HepG2 (cell line): ENCODE measurements at regions not wholly inside any gene's neighbourhood (a gene's known extent, or its start where the extent isn't known, plus 50 kb on each side); places are given as distances from the start of the nearest gene placed in this dataset.
A peak's percentile ranks its signal among the peaks of the same experiment; 100 is the strongest.

Experiments
- ATAC-seq: fragments of 200-7000 bp; cut with Tn5 transposase; 3 replicates; pipeline ENCODE4 v1.9.1; 2020; ENCODE audit warnings: mild to moderate bottlenecking, moderate library complexity
- BruUV-seq: library from RNA; stranded (reverse); fragments of 400-500 nt; replicated peaks from 2 replicates; lab custom pipeline; 2021; lab: Mats Ljungman, UMichigan
- CTCF ChIA-PET: fragments of 300-600 bp; formaldehyde crosslinking; extraction: SDS; loops from one replicate; lab custom pipeline; 2021; ENCODE audit warnings: low total read pairs, inconsistent platforms, low intra/inter-chr PET ratio; lab: Yijun Ruan, JAX
- POLR2A ChIA-PET: fragments of 350-600 bp; sonication (Branson Sonifier 250); formaldehyde crosslinking; loops from one replicate; lab custom pipeline; 2020; ENCODE audit warnings: antibody characterized with exemption, inconsistent platforms; lab: Yijun Ruan, JAX
- DNase-seq: peaks from one replicate; pipeline ENCODE4 v3.0.0-alpha.2; 2015; ENCODE audit warnings: low spot score
- FAIRE-seq: peaks from 3 replicates; lab custom pipeline; 2011; peaks lifted over from hg19 to GRCh38; lab: Jason Lieb, UNC
- H2AFZ ChIP-seq: one replicate; pipeline ENCODE4 v1.6.1; 2011; ENCODE audit warnings: low read length, inconsistent platforms
- H3K27ac ChIP-seq: fragments of 300-600 bp; 3 replicates; pipeline ENCODE4 v1.8.0; 2011; ENCODE audit warnings: mixed run types, mild to moderate bottlenecking, mixed read lengths, low read length, inconsistent platforms; ENCODE audit not compliant: insufficient read depth; ENCODE audit errors: extremely low read length
- H3K27me3 ChIP-seq, 2 experiments: fragments of 200-600 bp in 1 of 2; 2 replicates in 1 of 2; 3 replicates in 1 of 2; pipeline versions ENCODE4 v1.6.0 to v1.8.0; 2011; ENCODE audit warnings: low read length in 2 of 2, mild to moderate bottlenecking in 2 of 2, moderate library complexity in 2 of 2, inconsistent platforms in 1 of 2; ENCODE audit not compliant: insufficient read depth in 2 of 2, control insufficient read depth in 1 of 2
- H3K36me3 ChIP-seq, 2 experiments: fragments of 200-600 bp in 1 of 2; replicated peaks in 1 of 2; 2 replicates in 1 of 2; 3 replicates in 1 of 2; pipeline versions ENCODE4 v1.5.1 to v1.8.0; 2011; ENCODE audit warnings: low read length in 2 of 2, inconsistent platforms in 1 of 2; ENCODE audit not compliant: insufficient read depth in 2 of 2, control insufficient read depth in 1 of 2
- H3K4me1 ChIP-seq: 2 replicates; pipeline ENCODE4 v1.5.1; 2012; ENCODE audit warnings: low read length, inconsistent platforms; ENCODE audit not compliant: insufficient read depth
- H3K4me2 ChIP-seq: 2 replicates; pipeline ENCODE4 v1.6.0; 2011; ENCODE audit warnings: low read depth, low read length, inconsistent platforms
- H3K4me3 ChIP-seq, 3 experiments: fragments of 200-600 bp in 1 of 3; sonication (generic), shearing (Covaris generic) in 1 of 3; replicated peaks in 1 of 3; 2 replicates each; pipeline ENCODE4 v1.5.1; 2011 to 2016; ENCODE audit warnings: low read length in 3 of 3, inconsistent platforms in 2 of 3, low read depth in 2 of 3, mild to moderate bottlenecking in 2 of 3, control low read depth in 1 of 3, mixed read lengths in 1 of 3; ENCODE audit not compliant: insufficient read depth in 1 of 3
- H3K79me2 ChIP-seq: one replicate; pipeline ENCODE4 v1.6.1; 2011; ENCODE audit warnings: low read length, inconsistent platforms; ENCODE audit not compliant: insufficient read depth
- H3K9ac ChIP-seq: 2 replicates; pipeline ENCODE4 v1.6.0; 2011; ENCODE audit warnings: mild to moderate bottlenecking, low read depth, low read length, inconsistent platforms; ENCODE audit not compliant: insufficient read depth
- H3K9me3 ChIP-seq: 2 replicates; pipeline ENCODE4 v1.5.1; 2012; ENCODE audit warnings: mild to moderate bottlenecking, low read length
- H4K20me1 ChIP-seq: 2 replicates; pipeline ENCODE4 v1.6.0; 2011; ENCODE audit warnings: inconsistent platforms, mild to moderate bottlenecking, low read length, moderate library complexity; ENCODE audit not compliant: insufficient read depth
- DDIT3 ChIP-seq: sonication (generic); formaldehyde crosslinking; IDR thresholded peaks from 2 replicates; pipeline ENCODE4 v1.4.0; 2020; ENCODE audit warnings: mild to moderate bottlenecking, missing genetic modification reagents
- HNF1A ChIP-seq, 2 experiments: sonication (generic) in 1 of 2; formaldehyde crosslinking in 1 of 2; IDR thresholded peaks; 2 replicates each; pipeline versions ENCODE4 v1.4.0 to v1.6.1; 2016 to 2020; ENCODE audit warnings: borderline replicate concordance in 1 of 2, low read depth in 1 of 2, mild to moderate bottlenecking in 1 of 2, missing genetic modification reagents in 1 of 2
- HNF4A ChIP-seq: sonication (generic); formaldehyde crosslinking; IDR thresholded peaks from 2 replicates; pipeline ENCODE4 v1.4.0; 2020; ENCODE audit warnings: missing genetic modification reagents
- HOXA3 ChIP-seq: sonication (generic); formaldehyde crosslinking; IDR thresholded peaks from 2 replicates; pipeline ENCODE4 v1.5.0; 2020; ENCODE audit warnings: missing genetic modification reagents
- HOXA7 ChIP-seq: sonication (generic); formaldehyde crosslinking; IDR thresholded peaks from 2 replicates; pipeline ENCODE4 v1.8.1; 2022; ENCODE audit warnings: mild to moderate bottlenecking, missing genetic modification reagents, moderate library complexity
- KDM4B ChIP-seq: sonication (generic); formaldehyde crosslinking; IDR thresholded peaks from 2 replicates; pipeline ENCODE4 v1.4.0; 2020; ENCODE audit warnings: missing genetic modification reagents
- MAF1 ChIP-seq: sonication (generic); formaldehyde crosslinking; IDR thresholded peaks from 2 replicates; pipeline ENCODE4 v1.5.0; 2020; ENCODE audit warnings: missing genetic modification reagents, borderline replicate concordance
- MAFK ChIP-seq, 2 experiments: IDR thresholded peaks in 1 of 2; conservative IDR thresholded peaks in 1 of 2; 2 replicates each; pipeline ENCODE4 v1.6.1; 2011; ENCODE audit warnings: improper control_type of control experiment in 2 of 2, low read length in 2 of 2
- RXRB ChIP-seq: IDR thresholded peaks from 2 replicates; pipeline ENCODE4 v1.6.1; 2016; ENCODE audit warnings: borderline replicate concordance, missing genetic modification reagents, missing compliant biosample characterization
- SETDB1 ChIP-seq: sonication (generic); formaldehyde crosslinking; IDR thresholded peaks from 2 replicates; pipeline ENCODE4 v1.5.1; 2020; ENCODE audit warnings: missing genetic modification reagents, mild to moderate bottlenecking, borderline replicate concordance
- SP4 ChIP-seq: sonication (generic); formaldehyde crosslinking; IDR thresholded peaks from 2 replicates; pipeline ENCODE4 v1.8.1; 2023; ENCODE audit warnings: mild to moderate bottlenecking, missing genetic modification reagents
- SRF ChIP-seq: IDR thresholded peaks from 2 replicates; pipeline ENCODE4 v1.6.1; 2011; ENCODE audit warnings: mild to moderate bottlenecking, low read depth, low read length, moderate library complexity
- THAP7 ChIP-seq: sonication (generic); formaldehyde crosslinking; IDR thresholded peaks from 2 replicates; pipeline ENCODE4 v1.8.1; 2023; ENCODE audit warnings: mild to moderate bottlenecking, missing genetic modification reagents
- ZFP36L2 ChIP-seq: sonication (generic); formaldehyde crosslinking; IDR thresholded peaks from 2 replicates; pipeline ENCODE4 v1.4.0; 2020; ENCODE audit warnings: missing genetic modification reagents
- ZNF205 ChIP-seq: IDR thresholded peaks from 2 replicates; pipeline ENCODE4 v1.6.1; 2018; ENCODE audit warnings: missing biosample characterization, missing genetic modification reagents
- ZNF281 ChIP-seq: sonication (generic); formaldehyde crosslinking; IDR thresholded peaks from 2 replicates; pipeline ENCODE4 v1.4.0; 2020; ENCODE audit warnings: missing genetic modification reagents, borderline replicate concordance
- ZNF792 ChIP-seq: IDR thresholded peaks from 2 replicates; pipeline ENCODE4 v1.6.1; 2016
- WGBS: methylation state at CpG from one replicate; pipeline ENCODE4 v1.1.6; 2017; ENCODE audit warnings: low lambda C conversion rate; 5-methylcytosine and 5-hydroxymethylcytosine counted together
- in situ Hi-C: cut with HindIII; loops from 2 replicates; pipeline ENCODE4 v1.10.0; 2017; ENCODE audit warnings: low pct_unique_long_range_greater_than_20kb; ENCODE audit not compliant: extremely low pct_ligation_motif_present
- intact Hi-C: fragments of 100-400 bp; cut with micrococcal nuclease; formaldehyde crosslinking; loops from one replicate; pipeline ENCODE4 v1.10.0; 2022; ENCODE audit not compliant: unreplicated experiment

DNA sequence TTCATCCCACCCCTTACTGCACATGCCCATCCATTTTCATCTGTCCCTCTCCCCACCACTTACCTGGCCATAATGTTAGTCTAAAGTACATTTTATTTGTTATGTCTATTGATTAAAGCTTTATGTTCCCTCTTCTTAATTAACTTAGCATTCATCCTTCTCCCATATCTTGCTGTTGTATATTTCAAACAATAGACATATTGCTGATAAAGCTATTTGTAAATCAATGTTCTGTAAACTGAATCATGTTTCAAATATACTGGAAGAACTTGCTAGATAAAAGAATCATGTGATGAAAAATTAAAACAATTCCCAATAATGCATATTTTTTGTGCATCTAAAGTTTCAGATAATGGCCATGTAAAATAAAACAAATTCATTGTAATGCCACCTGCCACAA lies 249.2 kb downstream of the IGSF11 start (continued):
- TF ChIP-seq ZNF281 (CRISPR knock-in tag) (no peak), MAFK (conservative IDR thresholded peaks at IDR 0.05 in 1 of 2, IDR thresholded peaks at IDR 0.05 in 1 of 2; ENCODE audit: low read length in 2 of 2) (peak in 1 of 2 experiments; percentile 63; a peak in 3 of 4 replicates)

- Histone ChIP-seq H3K4me1 (no peaks in the 10 kb centered on the region), H3K9ac (no peak overlapping the region), H2AFZ (no peak overlapping the region), H3K4me3 (no peak overlapping the region), H3K4me2 (no peak overlapping the region), H3K9me3 (no peaks in the 10 kb centered on the region), H3K27me3 (no peaks in the 10 kb centered on the region), H3K36me3 (no peaks in the 10 kb centered on the region), H3K27ac (no peak overlapping the region), H4K20me1 (no peaks in the 10 kb centered on the region), H3K79me2 (no peaks in the 10 kb centered on the region)
- POLR2A ChIA-PET: no interaction called here
- DNase-seq: no peak
- no peak for FAIRE-seq
- no peak for ATAC-seq
- intact Hi-C loops (no loop called here), in situ Hi-C loops (no loop called here)
- 6% methylated on average over 5 of the region's 5 CpGs for WGBS
- no TSS peak for BruUV-seq
- CTCF ChIA-PET: no interaction called here
- TF ChIP-seq SETDB1: no peak
- TF ChIP-seq HNF1A (IDR thresholded peaks at IDR 0.05; ENCODE audit: low read depth): no peak
- no peak for TF ChIP-seq HNF1A (CRISPR knock-in tag; IDR thresholded peaks at IDR 0.05; ENCODE audit: borderline replicate concordance)
- TF ChIP-seq THAP7 (CRISPR knock-in tag): no peak
- no peak for TF ChIP-seq ZNF205
- no peak for TF ChIP-seq ZNF792 (CRISPR knock-in tag)
- no peak for TF ChIP-seq SP4 (CRISPR knock-in tag)
- TF ChIP-seq HNF4A: no peak
- no peak for TF ChIP-seq MAF1 (CRISPR knock-in tag)
- no peak for TF ChIP-seq DDIT3
- TF ChIP-seq RXRB (CRISPR knock-in tag): no peak
- TF ChIP-seq HOXA3 (CRISPR knock-in tag): no peak
- TF ChIP-seq ZFP36L2 (CRISPR knock-in tag): no peak
- TF ChIP-seq SRF: no peak
- TF ChIP-seq KDM4B (CRISPR knock-in tag): no peak
- no peak for TF ChIP-seq HOXA7 (CRISPR knock-in tag)
These were observed 243.4 kb downstream of the IGSF11 start for GRCh38 chr3:118791246-118791645.
